ENCODE measurements at regions not wholly inside any gene's neighbourhood (a gene's known extent, or its start where the extent isn't known, plus 50 kb on each side); places are given as distances from the start of the nearest gene placed in this dataset.

DNA sequence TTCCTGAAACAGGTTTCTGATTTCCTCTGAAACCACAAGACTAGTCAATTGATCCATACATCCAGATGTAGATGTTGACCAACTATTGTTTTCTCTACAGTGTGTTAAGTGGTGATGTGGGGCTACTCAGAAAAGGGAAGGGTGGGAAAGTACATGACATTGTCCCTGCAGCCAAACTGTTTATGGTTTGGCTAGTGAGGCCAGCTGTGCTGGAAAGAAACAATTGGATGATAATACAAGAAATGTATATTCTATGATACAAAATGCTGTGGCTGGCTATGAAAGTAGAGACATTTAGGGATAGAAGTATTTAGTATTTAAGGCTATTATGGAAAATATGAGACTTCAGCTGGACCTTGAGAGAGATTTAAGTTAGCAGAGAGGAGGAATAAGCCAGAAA is 244.5 kb downstream of the ADGRL2 start:
- Histone ChIP-seq H3K4me1 (ENCODE audit: insufficient read depth, low read length) (no peaks in the 10 kb centered on the region; the same call in 1 of the 2 replicates), H3K27ac (ENCODE audit: low read length) (no peak overlapping the region), H3K9ac (ENCODE audit: low read depth, low read length) (no peak overlapping the region), H3K4me3 (ENCODE audit: low read length) (no peak overlapping the region), H3K9me3 (ENCODE audit: insufficient read depth, low read depth, low read length) (no peaks in the 10 kb centered on the region), H3K36me3 (ENCODE audit: insufficient read depth, low read depth, low read length) (no peaks in the 10 kb centered on the region), H3K27me3 (ENCODE audit: insufficient read depth, low read length) (no peaks in the 10 kb centered on the region)

DNA sequence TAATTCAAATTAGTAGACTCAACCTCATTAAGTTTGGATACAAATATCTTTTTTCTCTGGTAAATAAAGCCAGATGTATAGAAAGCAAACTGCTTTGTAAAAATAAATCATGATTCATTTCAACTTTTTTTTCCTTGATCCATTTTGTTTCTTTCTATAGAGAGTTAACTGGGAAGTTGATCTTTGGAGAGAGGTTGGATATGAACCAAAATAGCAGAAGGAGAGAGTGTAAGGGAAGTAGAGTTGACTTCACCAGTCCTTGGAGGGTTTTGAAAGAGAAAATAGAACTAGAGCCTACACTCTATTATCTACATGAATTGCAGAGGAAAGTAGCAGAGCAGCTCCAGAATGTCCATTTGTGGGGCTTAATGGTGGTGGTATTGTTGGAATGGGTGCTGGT is 243.8 kb downstream of the ADGRL2 start:
- Histone ChIP-seq H3K27ac (ENCODE audit: low read length) (no peak overlapping the region), H3K4me1 (ENCODE audit: insufficient read depth, low read length) (no peaks in the 10 kb centered on the region; the same call in 1 of the 2 replicates), H3K36me3 (ENCODE audit: insufficient read depth, low read depth, low read length) (no peaks in the 10 kb centered on the region)

DNA sequence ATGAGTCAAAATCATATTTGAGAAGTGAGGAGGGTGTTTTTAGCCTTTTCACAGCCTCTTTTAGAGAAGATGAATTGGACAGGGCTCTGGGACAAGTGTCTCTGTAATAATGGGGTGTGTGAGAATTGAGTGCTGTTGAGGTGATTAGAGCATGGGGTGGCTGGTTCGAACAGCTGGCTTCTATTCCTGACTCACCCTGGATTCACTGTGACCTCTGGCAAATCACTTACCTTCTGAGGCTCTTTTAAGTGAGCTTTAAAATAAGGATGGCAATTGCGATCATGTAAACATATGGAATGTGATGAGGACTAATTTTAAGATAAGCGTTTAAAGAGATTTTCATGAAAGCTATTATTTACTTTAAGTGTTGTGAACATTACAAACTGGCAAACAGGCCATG is 243.4 kb downstream of the ADGRL2 start:
- Histone ChIP-seq H3K36me3 (ENCODE audit: insufficient read depth, low read depth, low read length) (no peaks in the 10 kb centered on the region), H3K9ac (ENCODE audit: low read depth, low read length) (no peak overlapping the region)

More for the DNA sequence above, 243.8 kb downstream of the ADGRL2 start:
- no peak overlapping the region for H3K9ac ChIP-seq (ENCODE audit: low read depth, low read length)
- H3K4me3 ChIP-seq (ENCODE audit: low read length), result no peak overlapping the region
- no peaks in the 10 kb centered on the region for H3K9me3 ChIP-seq (ENCODE audit: insufficient read depth, low read depth, low read length)
- no peaks in the 10 kb centered on the region for H3K27me3 ChIP-seq (ENCODE audit: insufficient read depth, low read length)

DNA sequence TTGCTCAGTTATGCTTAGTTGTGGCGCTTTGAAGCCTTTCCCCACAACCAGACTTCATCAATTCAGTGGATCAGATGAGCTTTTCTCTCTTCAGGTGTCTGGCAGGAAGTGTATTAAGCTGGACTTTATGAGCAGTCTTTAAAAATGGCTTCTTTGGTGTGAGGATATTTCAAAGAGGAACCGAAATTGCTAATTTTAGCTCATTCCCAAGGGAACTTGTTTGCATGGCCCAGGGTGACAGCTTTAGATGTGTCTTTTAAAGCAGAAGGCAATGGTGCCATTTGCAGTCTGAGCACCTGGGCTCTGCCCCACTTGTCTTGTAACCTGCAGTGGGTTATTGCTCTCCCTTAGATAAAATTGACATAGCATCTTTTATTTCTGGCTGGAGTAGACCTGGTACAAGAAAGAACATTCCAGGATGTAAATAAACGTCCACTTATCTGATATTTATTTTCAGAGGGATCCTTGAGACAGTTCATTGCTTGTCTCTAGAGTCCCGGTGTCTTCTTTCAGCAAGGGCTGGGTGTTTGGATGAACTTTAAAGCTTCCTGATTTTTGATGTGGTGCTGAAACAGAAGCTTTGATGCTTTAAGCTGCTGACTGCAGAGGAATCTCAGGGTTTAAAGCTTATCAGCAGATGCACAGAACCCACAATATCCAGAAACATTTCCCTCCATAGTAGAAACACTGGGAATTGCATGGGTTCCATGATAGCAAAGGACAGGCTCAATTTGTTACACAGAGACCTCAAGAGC is 241.7 kb downstream of the ADGRL2 start:
- H3K27ac ChIP-seq (ENCODE audit: low read length), result no peak overlapping the region
- no peak overlapping the region for H3K9ac ChIP-seq (ENCODE audit: low read depth, low read length)
- H3K4me1 ChIP-seq (ENCODE audit: insufficient read depth, low read length), result no peaks in the 10 kb centered on the region
- no peaks in the 10 kb centered on the region for H3K36me3 ChIP-seq (ENCODE audit: insufficient read depth, low read depth, low read length)
- no peaks in the 10 kb centered on the region for H3K9me3 ChIP-seq (ENCODE audit: insufficient read depth, low read depth, low read length)
- H3K4me3 ChIP-seq (ENCODE audit: low read length), result no peak overlapping the region
- H3K27me3 ChIP-seq (ENCODE audit: insufficient read depth, low read length), result no peaks in the 10 kb centered on the region

More for the DNA sequence above, 243.4 kb downstream of the ADGRL2 start:
- Histone ChIP-seq H3K9me3 (ENCODE audit: insufficient read depth, low read depth, low read length) (no peaks in the 10 kb centered on the region), H3K27ac (ENCODE audit: low read length) (no peak overlapping the region), H3K4me3 (ENCODE audit: low read length) (no peak overlapping the region), H3K4me1 (ENCODE audit: insufficient read depth, low read length) (no peaks in the 10 kb centered on the region), H3K27me3 (ENCODE audit: insufficient read depth, low read length) (no peaks in the 10 kb centered on the region)
